Activated naive CD8-positive, alpha-beta T cell treated with anti-CD3 and anti-CD28 coated beads, Interleukin-2, amount 50 U/mL, for 24 hours (primary cell): ENCODE measurements at regions not wholly inside any gene's neighbourhood (a gene's known extent, or its start where the extent isn't known, plus 50 kb on each side); places are given as distances from the start of the nearest gene placed in this dataset.

Experiments used
- ATAC-seq: fragments of 150-1000 bp; cut with Tn5 transposase; one replicate; pipeline ENCODE4 v1.10.0; 2021
- DNase-seq: peaks from one replicate; pipeline ENCODE4 v3.0.0; 2021
- H3K27ac Mint-ChIP-seq: one replicate; pipeline ENCODE4 v1.8.0; 2021; ENCODE audit warnings: mild to moderate bottlenecking, mixed read lengths
- H3K27me3 Mint-ChIP-seq: one replicate; pipeline ENCODE4 v1.8.0; 2021; ENCODE audit warnings: mixed read lengths
- H3K36me3 Mint-ChIP-seq: one replicate; pipeline ENCODE4 v1.8.0; 2021; ENCODE audit warnings: low read depth, mixed read lengths
- H3K4me1 Mint-ChIP-seq: one replicate; pipeline ENCODE4 v1.8.0; 2021; ENCODE audit warnings: mixed read lengths
- H3K4me3 Mint-ChIP-seq: one replicate; pipeline ENCODE4 v1.8.0; 2021; ENCODE audit warnings: mild to moderate bottlenecking, moderate library complexity, mixed read lengths
- H3K9me3 Mint-ChIP-seq: one replicate; pipeline ENCODE4 v1.8.0; 2021; ENCODE audit warnings: mixed read lengths

DNA sequence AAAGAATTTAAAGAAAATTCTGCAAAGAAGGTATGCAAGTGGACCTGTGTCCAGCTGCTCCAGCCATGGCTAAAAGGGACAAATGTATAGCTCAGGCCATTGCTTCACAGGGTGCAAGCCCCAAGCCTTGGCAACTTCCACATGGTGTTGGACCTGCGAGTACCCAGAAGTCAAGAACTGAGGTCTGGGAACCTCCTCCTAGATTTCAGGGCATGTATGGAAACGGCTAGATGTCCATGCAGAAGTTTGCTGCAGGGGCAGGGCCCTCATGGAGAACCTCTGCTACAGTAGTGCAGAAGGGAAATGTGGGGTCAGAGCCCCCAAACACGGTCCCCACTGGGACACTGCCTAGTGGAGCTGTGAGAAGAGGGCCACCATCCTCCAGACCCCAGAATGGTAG lies 284.0 kb upstream of the RAB6C start:
- DNase-seq (no peak), ATAC-seq (no peak)
- Mint-ChIP-seq H3K27me3 (no peaks in the 10 kb centered on the region), H3K4me3 (no peak overlapping the region), H3K36me3 (no peaks in the 10 kb centered on the region), H3K4me1 (no peaks in the 10 kb centered on the region), H3K27ac (no peak overlapping the region), H3K9me3 (peaks cover 13% of the 10 kb centered on the region)

DNA sequence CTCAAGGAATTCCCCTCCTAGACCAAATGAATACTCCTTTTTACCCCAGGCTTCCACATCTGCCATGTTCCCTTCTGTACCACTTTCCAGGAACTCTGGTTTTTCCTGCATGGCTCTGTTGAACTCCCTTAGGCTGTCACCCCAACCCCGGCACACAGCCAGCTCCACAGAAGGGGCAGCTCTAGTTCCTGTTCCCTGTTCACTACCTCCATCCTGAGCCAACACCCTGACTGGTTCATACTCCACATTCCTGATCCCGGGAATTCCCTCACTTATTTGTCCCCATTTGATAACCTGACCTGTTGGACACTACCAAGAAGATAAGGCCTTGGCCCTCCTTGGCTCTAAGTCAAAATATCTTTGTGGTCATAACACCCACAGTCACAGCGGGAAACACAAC lies 280.9 kb upstream of the RAB6C start:
- Mint-ChIP-seq H3K4me3 (no peak overlapping the region), H3K36me3 (no peaks in the 10 kb centered on the region), H3K9me3 (peaks cover under 1% of the 10 kb centered on the region), H3K27ac (no peak overlapping the region), H3K4me1 (no peaks in the 10 kb centered on the region), H3K27me3 (no peaks in the 10 kb centered on the region)
- ATAC-seq, result no peak
- no peak for DNase-seq

DNA sequence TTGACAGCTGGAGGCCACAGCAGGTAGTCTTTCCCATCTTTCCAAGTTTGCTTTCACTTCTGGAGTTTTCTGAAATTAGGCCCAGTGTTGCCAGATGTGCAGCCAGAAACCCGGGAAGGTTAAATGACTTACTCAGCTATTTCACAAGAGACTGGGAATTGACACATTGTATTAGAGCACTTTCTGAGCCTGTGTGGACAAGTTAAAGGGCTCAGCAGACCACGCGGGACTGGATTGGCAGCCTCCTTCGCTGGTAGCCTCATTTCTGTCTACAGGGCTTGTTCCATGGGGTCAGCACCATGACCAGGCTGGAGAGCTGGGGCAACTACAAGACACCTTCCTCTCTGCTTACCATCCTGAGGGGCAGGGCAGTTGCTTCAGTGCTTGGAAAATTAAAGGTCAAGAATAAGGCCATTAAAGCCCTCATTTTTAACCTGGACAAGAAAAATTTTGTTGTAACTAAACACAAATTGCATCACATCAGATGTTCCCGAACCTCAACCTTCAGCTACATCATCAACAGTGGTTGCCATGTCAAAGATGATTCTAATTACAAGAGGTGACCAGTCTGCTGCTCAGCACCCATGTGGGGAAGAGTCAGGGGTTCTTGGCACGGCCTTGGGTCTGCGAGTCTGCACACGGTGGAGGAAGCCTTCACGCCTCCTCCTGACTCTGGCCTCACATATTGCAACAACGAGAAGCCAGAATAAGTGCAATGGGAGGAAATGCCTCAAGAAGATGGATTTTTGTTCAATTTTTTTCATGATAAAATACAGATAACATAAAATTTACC lies 279.5 kb upstream of the RAB6C start:
- ATAC-seq (no peak), DNase-seq (no peak)
- Mint-ChIP-seq H3K36me3 (no peaks in the 10 kb centered on the region), H3K4me1 (no peaks in the 10 kb centered on the region), H3K9me3 (no peaks in the 10 kb centered on the region), H3K4me3 (no peak overlapping the region), H3K27me3 (no peaks in the 10 kb centered on the region), H3K27ac (no peak overlapping the region)

DNA sequence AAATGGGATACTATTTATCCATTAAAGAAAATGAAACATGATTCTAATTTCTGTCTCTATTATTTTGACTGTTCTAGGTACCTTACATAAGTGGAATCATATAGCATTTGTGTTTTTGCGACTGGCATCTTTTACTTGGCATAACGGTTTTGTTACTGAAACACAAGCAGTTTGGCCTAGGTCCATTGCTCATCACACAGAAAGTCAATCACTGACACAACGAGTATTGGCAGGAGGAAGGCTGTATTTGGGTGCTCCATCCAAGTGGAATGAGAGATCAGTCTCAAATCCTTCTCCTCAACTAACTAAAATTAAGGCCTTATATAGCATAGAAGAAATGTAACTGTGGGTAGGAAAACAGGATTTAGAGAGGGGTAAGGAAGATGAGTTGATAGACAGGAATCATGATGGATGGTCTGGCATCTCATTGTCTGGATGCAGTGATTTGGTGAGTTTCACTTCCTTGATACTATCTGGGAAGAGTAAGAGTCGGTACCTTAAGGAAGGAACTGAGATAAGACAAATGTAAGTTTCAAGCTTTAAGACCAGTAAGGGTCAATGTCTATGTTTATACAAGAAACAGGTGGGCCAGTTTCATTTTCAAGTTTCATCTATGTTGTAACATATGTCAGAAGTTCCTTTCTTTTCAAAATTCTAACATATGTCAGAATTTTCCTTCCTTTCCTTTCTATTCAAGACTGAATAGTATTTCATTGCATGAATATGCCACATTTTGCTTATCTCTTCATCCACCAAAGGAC lies 276.9 kb upstream of the RAB6C start:
- no peak for DNase-seq
- ATAC-seq, result no peak
- H3K27ac Mint-ChIP-seq, result no peak overlapping the region
- H3K36me3 Mint-ChIP-seq, result no peaks in the 10 kb centered on the region
- H3K4me1 Mint-ChIP-seq, result no peaks in the 10 kb centered on the region
- no peaks in the 10 kb centered on the region for H3K27me3 Mint-ChIP-seq
- H3K4me3 Mint-ChIP-seq, result no peak overlapping the region
- no peaks in the 10 kb centered on the region for H3K9me3 Mint-ChIP-seq

DNA sequence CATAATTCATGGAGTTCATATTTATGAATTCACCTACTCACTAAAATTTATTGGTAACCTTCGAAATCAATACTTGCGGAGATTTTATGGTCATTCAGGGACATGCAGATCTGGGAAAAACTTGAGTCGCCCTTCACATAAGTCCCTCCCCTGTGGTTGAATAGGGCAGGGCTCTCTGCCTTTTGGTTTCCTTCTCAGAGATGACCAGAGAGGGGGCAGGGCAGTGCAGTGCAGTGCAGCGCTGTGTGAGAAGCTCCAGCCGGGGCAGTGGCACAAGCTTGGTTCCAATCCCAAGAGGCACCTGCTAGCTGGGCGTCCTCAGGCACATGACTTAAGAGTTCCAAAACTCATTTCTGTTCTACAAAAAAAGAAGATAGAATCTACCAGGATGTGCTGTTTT lies 274.4 kb upstream of the RAB6C start:
- Mint-ChIP-seq H3K27ac (no peak overlapping the region), H3K9me3 (no peaks in the 10 kb centered on the region), H3K4me1 (no peaks in the 10 kb centered on the region), H3K27me3 (no peaks in the 10 kb centered on the region), H3K4me3 (no peak overlapping the region), H3K36me3 (no peaks in the 10 kb centered on the region)
- ATAC-seq, result no peak
- no peak for DNase-seq

DNA sequence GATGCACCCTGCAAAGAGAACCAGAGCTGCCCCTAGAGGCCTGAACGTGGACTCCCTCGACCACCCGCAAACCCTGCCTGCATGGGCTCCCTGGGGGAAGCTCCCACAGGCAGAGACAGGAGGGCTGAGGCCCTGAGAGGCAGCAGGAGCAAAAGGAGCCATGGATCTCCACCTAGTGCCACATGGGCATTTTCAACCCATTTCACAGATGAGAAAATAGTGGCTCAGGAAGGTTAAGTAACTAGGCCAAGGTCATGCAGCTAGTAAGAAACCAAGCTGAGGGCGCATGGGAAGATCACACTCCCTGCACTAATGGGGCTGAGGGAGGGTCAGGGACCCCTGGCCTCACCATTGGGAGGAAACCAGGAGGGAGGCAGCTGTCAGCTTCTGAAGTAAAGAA lies 271.7 kb upstream of the RAB6C start:
- Mint-ChIP-seq H3K4me1 (no peaks in the 10 kb centered on the region), H3K27ac (no peak overlapping the region), H3K36me3 (no peaks in the 10 kb centered on the region), H3K9me3 (no peaks in the 10 kb centered on the region), H3K4me3 (no peak overlapping the region), H3K27me3 (no peaks in the 10 kb centered on the region)
- ATAC-seq (no peak), DNase-seq (no peak)

DNA sequence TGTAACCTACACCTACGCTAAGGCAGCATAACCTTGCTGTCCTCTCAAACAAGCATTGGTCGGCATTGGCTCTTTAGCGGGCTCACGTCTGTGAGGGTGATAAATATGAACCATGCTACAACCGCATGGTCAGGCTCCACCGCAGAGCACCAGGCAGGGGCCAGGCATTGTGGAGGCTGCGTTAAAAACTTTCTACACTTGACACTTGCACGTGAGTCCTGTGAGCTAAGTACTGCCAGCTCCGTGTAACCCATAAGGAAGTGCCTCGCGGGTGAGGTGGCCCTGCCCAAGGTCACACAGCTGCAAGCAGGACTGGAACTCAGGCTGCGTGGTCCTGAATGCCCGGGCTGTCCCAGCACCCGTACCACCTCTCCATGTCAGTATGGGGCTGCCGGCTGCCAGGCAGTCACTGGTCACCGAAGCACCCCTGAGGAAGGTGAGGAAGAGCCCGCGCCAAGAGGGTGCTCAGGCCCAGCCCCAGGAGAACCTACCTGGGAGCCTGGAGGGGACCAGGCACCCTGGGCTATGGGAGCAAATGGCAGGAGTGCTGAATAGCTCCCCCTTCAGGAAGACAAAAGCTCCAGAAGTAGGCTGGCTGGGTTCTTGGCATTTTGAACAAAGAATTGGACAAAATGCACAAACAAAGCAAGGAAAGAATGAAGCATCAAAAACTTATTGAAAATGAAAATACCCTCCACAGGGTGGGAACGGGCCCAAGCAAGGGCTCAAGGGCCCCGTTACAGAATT lies 271.1 kb upstream of the RAB6C start:
- Mint-ChIP-seq H3K36me3 (no peaks in the 10 kb centered on the region), H3K27me3 (no peaks in the 10 kb centered on the region), H3K27ac (no peak overlapping the region), H3K4me3 (no peak overlapping the region), H3K4me1 (no peaks in the 10 kb centered on the region), H3K9me3 (no peaks in the 10 kb centered on the region)
- no peak for ATAC-seq
- no peak for DNase-seq

DNA sequence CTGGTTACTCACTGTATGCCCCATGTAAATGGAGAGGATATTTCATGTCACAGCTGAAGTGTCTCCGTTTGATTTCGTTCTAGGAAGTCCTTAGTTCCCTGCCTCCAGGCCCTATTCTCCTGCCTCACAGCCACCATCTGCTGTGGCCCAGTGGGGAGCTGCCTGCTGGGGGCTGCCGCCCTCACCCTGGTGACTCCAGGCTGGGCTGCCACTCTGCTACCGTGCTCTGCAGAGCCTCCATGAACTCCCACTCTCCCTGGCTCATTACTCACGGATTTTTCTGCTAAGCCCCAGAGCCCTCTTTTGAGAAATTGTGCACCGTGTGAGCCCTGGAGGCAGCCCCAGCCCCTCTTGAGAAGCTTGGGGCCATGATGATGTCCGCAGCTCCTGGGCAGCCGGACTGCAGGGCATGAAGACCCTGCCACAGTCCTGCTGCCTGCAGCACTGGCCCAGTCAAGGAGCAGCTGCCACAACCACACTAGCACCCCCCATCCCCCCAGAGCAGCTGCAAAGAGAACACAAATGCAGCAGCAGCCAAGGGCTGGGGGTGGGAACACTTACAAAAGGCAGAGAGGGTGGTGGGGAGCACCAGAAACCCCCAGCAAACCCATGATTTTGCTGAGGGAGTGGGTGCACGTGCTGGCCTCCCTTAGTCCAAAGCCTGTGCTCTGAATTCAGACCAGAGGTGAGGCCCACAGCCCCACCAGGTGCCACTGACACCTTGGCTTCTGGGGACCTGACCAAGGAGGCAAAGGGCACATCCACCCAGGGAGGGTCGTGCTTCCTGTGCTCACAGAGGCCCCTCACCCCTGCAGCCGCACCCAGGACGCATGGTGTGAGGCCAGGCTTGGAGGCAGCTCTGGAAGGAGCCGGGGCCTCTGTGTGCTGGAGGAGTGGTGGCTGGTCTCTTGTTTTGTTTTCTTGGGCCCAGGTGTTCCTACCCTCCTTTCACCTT lies 270.2 kb upstream of the RAB6C start:
- H3K27me3 Mint-ChIP-seq, result no peaks in the 10 kb centered on the region
- no peaks in the 10 kb centered on the region for H3K9me3 Mint-ChIP-seq
- DNase-seq, result no peak
- no peak overlapping the region for H3K27ac Mint-ChIP-seq
- no peak for ATAC-seq
- H3K4me1 Mint-ChIP-seq, result no peaks in the 10 kb centered on the region
- H3K36me3 Mint-ChIP-seq, result no peaks in the 10 kb centered on the region
- H3K4me3 Mint-ChIP-seq, result no peak overlapping the region

DNA sequence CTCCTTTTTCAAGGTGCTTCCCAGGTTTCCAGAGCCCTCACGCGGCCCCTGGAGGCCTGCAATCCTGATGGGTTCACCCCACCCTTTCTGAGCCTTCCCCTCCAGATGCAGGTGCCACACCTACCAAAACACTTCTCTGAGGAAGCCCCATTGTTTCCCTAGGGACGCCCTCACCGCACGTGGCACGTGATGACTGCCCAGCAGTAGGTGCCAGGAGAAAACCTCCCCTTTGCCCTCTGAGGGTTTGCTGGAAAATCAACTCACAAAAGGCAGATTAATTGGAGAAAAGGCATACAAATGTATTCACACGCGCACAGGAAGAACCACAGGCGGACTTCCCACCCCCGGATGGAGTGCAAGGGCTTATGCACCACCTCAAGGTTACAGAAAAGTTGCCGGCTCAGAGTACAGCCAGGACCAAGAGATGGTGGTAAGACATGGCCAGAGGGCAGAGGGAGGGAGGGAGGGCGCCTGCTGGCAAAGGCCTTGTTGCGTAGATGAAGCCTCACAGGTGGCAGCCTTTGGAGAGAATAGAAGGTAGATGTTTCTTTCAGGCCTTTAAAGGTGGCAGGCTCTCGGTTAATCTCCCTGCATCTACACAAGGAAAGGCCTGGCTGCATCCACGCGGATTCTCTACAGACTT lies 269.4 kb upstream of the RAB6C start:
- Mint-ChIP-seq H3K4me1 (no peaks in the 10 kb centered on the region), H3K4me3 (no peak overlapping the region), H3K27ac (no peak overlapping the region), H3K36me3 (no peaks in the 10 kb centered on the region), H3K9me3 (no peaks in the 10 kb centered on the region), H3K27me3 (no peaks in the 10 kb centered on the region)
- DNase-seq (no peak), ATAC-seq (no peak)

DNA sequence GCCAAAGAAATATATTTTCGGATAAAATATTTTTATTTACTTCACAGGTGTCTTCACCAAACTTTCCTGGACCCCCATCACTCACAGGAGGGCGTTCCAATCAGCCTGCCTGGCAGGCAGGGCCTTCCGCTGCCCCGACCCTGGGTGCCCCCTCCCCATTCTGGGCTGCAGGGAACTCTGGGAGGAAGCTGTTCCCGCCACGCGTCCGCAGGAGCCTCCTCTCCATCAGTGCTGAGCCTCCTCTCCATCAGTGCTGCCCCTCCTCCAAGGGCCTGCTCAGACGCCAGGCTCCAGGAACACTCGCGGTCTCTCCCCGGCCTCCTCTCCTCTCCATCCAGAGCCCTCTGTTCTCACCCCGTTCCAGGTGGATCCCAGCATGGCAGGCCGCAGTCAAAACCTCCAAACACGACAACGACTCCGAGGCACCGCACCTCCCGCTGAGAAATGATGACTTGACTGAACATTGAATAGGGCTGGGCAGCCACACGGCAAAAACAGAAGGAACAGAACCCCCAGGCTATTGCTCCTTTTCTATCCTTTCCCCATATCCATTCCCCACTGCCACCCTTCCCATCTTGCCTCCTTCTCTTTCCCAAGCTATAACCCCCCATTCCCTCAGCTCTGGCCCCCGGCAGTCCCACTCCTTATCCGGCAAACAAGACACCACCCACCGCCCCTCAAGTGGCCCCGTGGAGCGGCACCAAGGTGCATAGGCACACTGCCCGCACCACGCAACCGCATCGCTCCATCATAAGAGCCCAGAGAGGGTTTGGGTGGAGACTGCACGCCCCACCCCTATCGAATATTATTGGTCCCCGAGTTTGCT lies 268.6 kb upstream of the RAB6C start:
- Mint-ChIP-seq H3K27ac (no peak overlapping the region), H3K4me3 (no peak overlapping the region), H3K9me3 (no peaks in the 10 kb centered on the region), H3K4me1 (no peaks in the 10 kb centered on the region), H3K27me3 (no peaks in the 10 kb centered on the region), H3K36me3 (no peaks in the 10 kb centered on the region)
- no peak for ATAC-seq
- DNase-seq, result no peak

DNA sequence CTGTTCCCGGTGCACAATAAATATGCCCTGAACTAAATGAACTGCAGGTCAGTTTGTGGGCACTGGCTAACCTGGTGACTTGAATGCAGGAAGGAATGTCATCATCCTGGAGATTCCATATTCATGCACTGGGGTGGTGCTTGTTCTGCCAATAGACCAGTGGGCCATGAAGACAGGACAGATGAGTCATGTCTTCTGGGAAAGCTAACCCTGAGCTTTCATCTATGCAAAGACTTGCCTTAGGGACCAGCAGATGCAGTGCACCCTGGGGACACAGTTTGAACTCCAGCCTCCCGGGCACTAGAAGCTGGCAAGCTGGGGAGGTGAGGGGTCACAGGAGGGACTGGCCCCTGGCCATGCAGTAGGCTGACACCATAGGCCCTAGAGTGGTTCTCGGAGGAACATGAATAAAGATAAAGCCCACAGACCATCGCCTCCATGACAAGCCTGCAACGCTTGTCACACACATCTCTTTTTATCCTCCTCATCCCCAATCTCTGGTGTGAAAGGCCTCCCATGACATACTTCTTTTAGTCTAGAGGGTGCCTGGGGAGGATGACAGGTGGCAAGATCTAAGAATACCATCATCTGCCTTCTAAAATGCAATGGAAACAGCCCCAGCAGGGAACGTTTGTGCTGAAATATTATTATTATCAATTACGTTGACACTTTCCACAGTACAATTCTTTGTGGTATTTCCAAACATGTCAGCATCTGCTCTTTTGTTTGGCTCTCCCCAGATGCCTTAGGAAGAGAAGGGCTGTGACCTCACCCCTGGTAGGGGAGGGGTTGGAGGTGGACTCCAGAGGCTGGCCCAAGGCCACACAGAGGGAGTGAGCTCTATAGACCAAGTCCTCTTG lies 267.4 kb upstream of the RAB6C start:
- DNase-seq, result no peak
- no peak overlapping the region for H3K4me3 Mint-ChIP-seq

DNA sequence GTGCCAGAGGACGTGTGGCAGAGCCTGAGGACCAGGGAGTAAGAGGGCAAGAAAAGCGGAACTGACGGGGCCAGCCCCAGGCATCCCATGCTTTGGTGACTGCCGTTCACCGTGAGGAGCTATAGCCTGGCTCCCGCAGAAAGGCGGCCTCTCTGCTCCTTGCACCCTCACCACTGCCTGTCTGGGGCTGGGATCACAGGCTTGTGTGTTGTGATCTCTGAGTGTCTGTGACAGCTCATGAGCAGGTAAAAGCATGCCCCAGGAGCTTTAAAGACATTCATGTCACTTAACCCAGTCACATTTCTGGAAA lies 266.8 kb upstream of the RAB6C start:
- Mint-ChIP-seq H3K27ac (no peak overlapping the region), H3K4me3 (no peak overlapping the region), H3K9me3 (no peaks in the 10 kb centered on the region), H3K27me3 (peaks cover 6% of the 10 kb centered on the region), H3K4me1 (no peaks in the 10 kb centered on the region), H3K36me3 (no peaks in the 10 kb centered on the region)
- DNase-seq, result no peak
- no peak for ATAC-seq

More for the DNA sequence above, 267.4 kb upstream of the RAB6C start:
- H3K27me3 Mint-ChIP-seq, result peaks cover 6% of the 10 kb centered on the region
- no peak for ATAC-seq
- H3K27ac Mint-ChIP-seq, result no peak overlapping the region
- no peaks in the 10 kb centered on the region for H3K9me3 Mint-ChIP-seq
- H3K36me3 Mint-ChIP-seq, result no peaks in the 10 kb centered on the region
- no peaks in the 10 kb centered on the region for H3K4me1 Mint-ChIP-seq
